HG03439 (cell line): ENCODE measurements at regions not wholly inside any gene's neighbourhood (a gene's known extent, or its start where the extent isn't known, plus 50 kb on each side); places are given as distances from the start of the nearest gene placed in this dataset.

ENCODE experiments used
- ATAC-seq: cut with Tn5 transposase; IDR thresholded peaks from one replicate; pipeline ENCODE4 v1.9.1; 2021; ENCODE audit warnings: mild to moderate bottlenecking, moderate library complexity; ENCODE audit not compliant: unreplicated experiment

GRCh38 chr4:154107337-154107736, 318.5 kb upstream of the SFRP2 start:
- no peak for ATAC-seq

- ATAC-seq: no peak
These were observed 299.9 kb upstream of the SFRP2 start for GRCh38 chr4:154088741-154089140.

- no peak for ATAC-seq
These were observed 297.4 kb upstream of the SFRP2 start for GRCh38 chr4:154086247-154086646.

- ATAC-seq: no peak
These were observed 296.0 kb upstream of the SFRP2 start for GRCh38 chr4:154084864-154085263.

- ATAC-seq: no peak
These were observed 294.1 kb upstream of the SFRP2 start for GRCh38 chr4:154082760-154083535.

- no peak for ATAC-seq
These were observed 292.5 kb upstream of the SFRP2 start for GRCh38 chr4:154081391-154081790.

GRCh38 chr4:154078504-154079350, 289.8 kb upstream of the SFRP2 start:
- ATAC-seq: no peak

GRCh38 chr4:154076921-154077320, 288.0 kb upstream of the SFRP2 start:
- no peak for ATAC-seq

GRCh38 chr4:154073107-154073822, 284.4 kb upstream of the SFRP2 start:
- ATAC-seq: no peak

GRCh38 chr4:154067786-154068185, 278.9 kb upstream of the SFRP2 start:
- no peak for ATAC-seq

GRCh38 chr4:154065368-154065767, 276.5 kb upstream of the SFRP2 start:
- no peak for ATAC-seq

GRCh38 chr4:154064244-154064643, 275.4 kb upstream of the SFRP2 start:
- no peak for ATAC-seq

- no peak for ATAC-seq
These were observed 260.7 kb upstream of the SFRP2 start for GRCh38 chr4:154049457-154050181.

- no peak for ATAC-seq
These were observed 258.9 kb upstream of the SFRP2 start for GRCh38 chr4:154047733-154048132.

GRCh38 chr4:154044742-154045485, 256.0 kb upstream of the SFRP2 start:
- no peak for ATAC-seq

GRCh38 chr4:154044108-154044531, 255.2 kb upstream of the SFRP2 start:
- ATAC-seq: no peak

GRCh38 chr4:154041640-154042039, 252.8 kb upstream of the SFRP2 start:
- no peak for ATAC-seq

- ATAC-seq: no peak
These were observed 250.8 kb upstream of the SFRP2 start for GRCh38 chr4:154039435-154040343.

GRCh38 chr4:154036856-154037255, 248.0 kb upstream of the SFRP2 start:
- no peak for ATAC-seq
